Heart right ventricle (tissue), 16 donors: ENCODE measurements at regions not wholly inside any gene's neighbourhood (a gene's known extent, or its start where the extent isn't known, plus 50 kb on each side); places are given as distances from the start of the nearest gene placed in this dataset.

Experiments used
- ATAC-seq, 8 donors: fragments of 200-7000 bp; cut with Tn5 transposase; one replicate each; pipeline ENCODE4 v1.9.1; 2020; ENCODE audit warnings: mild to moderate bottlenecking in 8 of 8, moderate library complexity in 8 of 8, moderate number of reproducible peaks in 1 of 8
- DNase-seq, 2 donors: peaks; one replicate each; pipeline ENCODE4 v3.0.0-alpha.2; 2020
- H3K27ac ChIP-seq, 10 donors: fragments of 200-600 bp; sonication (generic) in 2 of 10; one replicate each; pipeline versions ENCODE4 v1.5.0 to v1.8.0; 2020 to 2022; ENCODE audit warnings: mild to moderate bottlenecking in 3 of 10
- H3K27me3 ChIP-seq, 7 donors: fragments of 200-600 bp; one replicate each; pipeline ENCODE4 v1.8.0; 2021 to 2022; ENCODE audit warnings: mild to moderate bottlenecking in 2 of 7
- H3K36me3 ChIP-seq, 9 donors: fragments of 200-600 bp; sonication (generic) in 1 of 9; one replicate each; pipeline versions ENCODE4 v1.5.0 to v1.8.0; 2020 to 2022; ENCODE audit warnings: mild to moderate bottlenecking in 2 of 9
- H3K4me1 ChIP-seq, 9 donors: fragments of 200-600 bp; sonication (generic) in 1 of 9; one replicate each; pipeline versions ENCODE4 v1.5.0 to v1.8.0; 2020 to 2022; ENCODE audit warnings: mild to moderate bottlenecking in 4 of 9
- H3K4me3 ChIP-seq, 10 donors: fragments of 200-600 bp; sonication (generic) in 2 of 10; one replicate each; pipeline versions ENCODE4 v1.5.0 to v1.8.0; 2020 to 2022; ENCODE audit warnings: mild to moderate bottlenecking in 7 of 10, moderate library complexity in 2 of 10
- H3K9me3 ChIP-seq, 11 donors: fragments of 200-600 bp in 10 of 11; sonication (generic) in 2 of 11; one replicate each; pipeline versions ENCODE4 v1.5.0 to v1.8.0; 2013 to 2022; ENCODE audit warnings: mild to moderate bottlenecking in 2 of 11, control low read depth in 1 of 11, moderate library complexity in 1 of 11
- CTCF ChIP-seq, 9 donors: fragments of 200-600 bp; sonication (generic) in 2 of 9; IDR thresholded peaks; one replicate each; pipeline versions ENCODE4 v1.5.0 to v1.8.0; 2021 to 2022; ENCODE audit warnings: antibody characterized with exemption in 9 of 9, mild to moderate bottlenecking in 5 of 9, moderate library complexity in 1 of 9
- WGBS, 2 donors: extraction: QIAGEN DNeasy Blood & Tissue Kit; methylation state at CpG; one replicate each; pipeline ENCODE4 v1.1.7; 2013; ENCODE audit warnings: inconsistent platforms in 1 of 2; 5-methylcytosine and 5-hydroxymethylcytosine counted together
- intact Hi-C, 10 donors: fragments of 100-400 bp; cut with DNase I; formaldehyde crosslinking; loops; one replicate each; pipeline versions ENCODE4 v1.11.1 to v1.14.2; 2022
- donor health status: Arrhythmogenic right ventricular cardiomyopathy.
- donor health status: ischemic (EF 13 %, LVEDD 7.1; RV severe dilation, severe dysfunction).
- donor health status: healthy with polysubstance abuse.
- donor health status: DM: no; HTN: yes; CAD: no.
- donor health status: DM: no; HTN: no; CAD: no.
- donor health status: ischemic (EF 25% LVEDD 6.9; RV normal size, moderate dysfunction).
- donor health status: ischemic (EF 25% LVEDD 5.7; RV mildly dilated, moderate dysfunction).
- donor health status: healthy.
- donor health status: DM: yes; HTN: yes; CAD: no.
- donor health status: Ischemic cardiomyopathy.
- donor health status: ischemic (EF 35%, LVEDD 5.7; RV mildly dilated, moderate dysfunction).
- donor health status: nonischemic (EF 11% LVEDD 7.7; RV severe dilation, severe dysfunction).
- donor health status: DM: yes; HTN: yes; CAD: no.
- donor health status: PGD.
- donor health status: ischemic (EF 29% LVEDD 5.4; RV normal size, mild dysfunction).
- donor health status: nonischemic (EF 23%, LVEDD 6.1; RV moderate dilation, normal function).

GRCh38 chr5:113846941-113847340 lies 333.4 kb downstream of the YTHDC2 start:
- intact Hi-C loops: no loop called here
- WGBS, 2 donors: 83 to 86% methylated on average over 5 of the region's 5 CpGs
- no peak overlapping the region for H3K4me3 ChIP-seq
- H3K4me1 ChIP-seq: no peaks in the 10 kb centered on the region
- ATAC-seq (no peak), DNase-seq (no peak)
- H3K27me3 ChIP-seq: no peaks in the 10 kb centered on the region
- no peak for TF ChIP-seq CTCF (IDR thresholded peaks at IDR 0.05)
- no peaks in the 10 kb centered on the region for H3K9me3 ChIP-seq
- H3K27ac ChIP-seq: no peak overlapping the region
- no peaks in the 10 kb centered on the region for H3K36me3 ChIP-seq

GRCh38 chr5:113864437-113864836 lies 350.9 kb downstream of the YTHDC2 start:
- no peak overlapping the region for H3K4me3 ChIP-seq
- no peak overlapping the region for H3K27ac ChIP-seq
- no peak for TF ChIP-seq CTCF (IDR thresholded peaks at IDR 0.05)
- intact Hi-C loops: no loop called here
- H3K4me1 ChIP-seq: no peaks in the 10 kb centered on the region
- ATAC-seq (no peak), DNase-seq (no peak)
- no peaks in the 10 kb centered on the region for H3K27me3 ChIP-seq
- no peaks in the 10 kb centered on the region for H3K36me3 ChIP-seq
- H3K9me3 ChIP-seq: peaks cover 0 to 8% (median 0%) of the 10 kb centered on the region in 11 donors

- DNase-seq: no peak
- H3K9me3 ChIP-seq: peaks cover 0 to 6% (median 0%) of the 10 kb centered on the region in 11 donors
- H3K4me3 ChIP-seq: no peak overlapping the region
- no peaks in the 10 kb centered on the region for H3K4me1 ChIP-seq
- no peaks in the 10 kb centered on the region for H3K27me3 ChIP-seq
- intact Hi-C loops: no loop called here
- no peak for TF ChIP-seq CTCF (IDR thresholded peaks at IDR 0.05)
- no peaks in the 10 kb centered on the region for H3K36me3 ChIP-seq
- no peak overlapping the region for H3K27ac ChIP-seq
- ATAC-seq: no peak
Measured at GRCh38 chr5:113866763-113867162, 353.3 kb downstream of the YTHDC2 start.

- ATAC-seq (no peak), DNase-seq (no peak)
- 70 to 79% methylated on average over 3 of the region's 3 CpGs for WGBS, 2 donors
- H3K27ac ChIP-seq: no peak overlapping the region
- no peak overlapping the region for H3K4me3 ChIP-seq
- H3K9me3 ChIP-seq: peaks cover 0 to 6% (median 0%) of the 10 kb centered on the region in 11 donors
- TF ChIP-seq CTCF (IDR thresholded peaks at IDR 0.05): no peak
- H3K27me3 ChIP-seq: no peaks in the 10 kb centered on the region
- H3K36me3 ChIP-seq: no peaks in the 10 kb centered on the region
- intact Hi-C loops: no loop called here
- no peaks in the 10 kb centered on the region for H3K4me1 ChIP-seq
Measured at GRCh38 chr5:113869611-113870010, 356.1 kb downstream of the YTHDC2 start.

- H3K4me1 ChIP-seq: no peaks in the 10 kb centered on the region
- H3K27me3 ChIP-seq: no peaks in the 10 kb centered on the region
- no peak overlapping the region for H3K4me3 ChIP-seq
- H3K9me3 ChIP-seq: peaks cover 0 to 6% (median 0%) of the 10 kb centered on the region in 11 donors
- WGBS, 2 donors: 59 to 63% methylated on average over 4 of the region's 4 CpGs
- intact Hi-C loops: no loop called here
- no peak for DNase-seq
- no peaks in the 10 kb centered on the region for H3K36me3 ChIP-seq
- no peak for TF ChIP-seq CTCF (IDR thresholded peaks at IDR 0.05)
- no peak for ATAC-seq
- H3K27ac ChIP-seq: no peak overlapping the region
Measured at GRCh38 chr5:113871972-113872371, 358.5 kb downstream of the YTHDC2 start.
